Heart left ventricle (tissue), 13 donors: ENCODE measurements at regions not wholly inside any gene's neighbourhood (a gene's known extent, or its start where the extent isn't known, plus 50 kb on each side); places are given as distances from the start of the nearest gene placed in this dataset.

ENCODE experiments used
- POLR2A ChIP-seq, 2 donors: fragments of 450-650 bp; IDR thresholded peaks; one replicate each; pipeline ENCODE4 v1.6.1; 2017; ENCODE audit warnings: antibody characterized with exemption in 2 of 2, mild to moderate bottlenecking in 2 of 2, moderate library complexity in 2 of 2
- TF ChIP-seq, protein P1 (sequence below), 12 donors: fragments of 200-600 bp; sonication (generic) in 4 of 12; IDR thresholded peaks; one replicate each; pipeline versions ENCODE4 v1.5.0 to v1.8.0; 2018 to 2022; ENCODE audit warnings: antibody characterized with exemption in 12 of 12, mild to moderate bottlenecking in 5 of 12
- donor health status: ischemic (EF 13 %, LVEDD 7.1; RV severe dilation, severe dysfunction).
- donor health status: DM: no; HTN: yes; CAD: no.
- donor health status: DM: no; HTN: no; CAD: no.
- donor health status: ischemic (EF 25% LVEDD 6.9; RV normal size, moderate dysfunction).
- donor health status: ischemic (EF 25% LVEDD 5.7; RV mildly dilated, moderate dysfunction).
- donor health status: ischemic (EF 35%, LVEDD 5.7; RV mildly dilated, moderate dysfunction).
- donor health status: nonischemic (EF 11% LVEDD 7.7; RV severe dilation, severe dysfunction).
- donor health status: DM: yes; HTN: yes; CAD: no.
- donor health status: PGD.
- donor health status: ischemic (EF 29% LVEDD 5.4; RV normal size, mild dysfunction).
- donor health status: nonischemic (EF 23%, LVEDD 6.1; RV moderate dilation, normal function).

GRCh38 chr4:161134795-161135194 is 1029.0 kb downstream of the FSTL5 start:
- TF ChIP-seq, protein P1, sequence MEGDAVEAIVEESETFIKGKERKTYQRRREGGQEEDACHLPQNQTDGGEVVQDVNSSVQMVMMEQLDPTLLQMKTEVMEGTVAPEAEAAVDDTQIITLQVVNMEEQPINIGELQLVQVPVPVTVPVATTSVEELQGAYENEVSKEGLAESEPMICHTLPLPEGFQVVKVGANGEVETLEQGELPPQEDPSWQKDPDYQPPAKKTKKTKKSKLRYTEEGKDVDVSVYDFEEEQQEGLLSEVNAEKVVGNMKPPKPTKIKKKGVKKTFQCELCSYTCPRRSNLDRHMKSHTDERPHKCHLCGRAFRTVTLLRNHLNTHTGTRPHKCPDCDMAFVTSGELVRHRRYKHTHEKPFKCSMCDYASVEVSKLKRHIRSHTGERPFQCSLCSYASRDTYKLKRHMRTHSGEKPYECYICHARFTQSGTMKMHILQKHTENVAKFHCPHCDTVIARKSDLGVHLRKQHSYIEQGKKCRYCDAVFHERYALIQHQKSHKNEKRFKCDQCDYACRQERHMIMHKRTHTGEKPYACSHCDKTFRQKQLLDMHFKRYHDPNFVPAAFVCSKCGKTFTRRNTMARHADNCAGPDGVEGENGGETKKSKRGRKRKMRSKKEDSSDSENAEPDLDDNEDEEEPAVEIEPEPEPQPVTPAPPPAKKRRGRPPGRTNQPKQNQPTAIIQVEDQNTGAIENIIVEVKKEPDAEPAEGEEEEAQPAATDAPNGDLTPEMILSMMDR (IDR thresholded peaks at IDR 0.05): no peak
- TF ChIP-seq POLR2A (IDR thresholded peaks at IDR 0.05): no peak
